ENCODE measurements at regions not wholly inside any gene's neighbourhood (a gene's known extent, or its start where the extent isn't known, plus 50 kb on each side); places are given as distances from the start of the nearest gene placed in this dataset.

DNA sequence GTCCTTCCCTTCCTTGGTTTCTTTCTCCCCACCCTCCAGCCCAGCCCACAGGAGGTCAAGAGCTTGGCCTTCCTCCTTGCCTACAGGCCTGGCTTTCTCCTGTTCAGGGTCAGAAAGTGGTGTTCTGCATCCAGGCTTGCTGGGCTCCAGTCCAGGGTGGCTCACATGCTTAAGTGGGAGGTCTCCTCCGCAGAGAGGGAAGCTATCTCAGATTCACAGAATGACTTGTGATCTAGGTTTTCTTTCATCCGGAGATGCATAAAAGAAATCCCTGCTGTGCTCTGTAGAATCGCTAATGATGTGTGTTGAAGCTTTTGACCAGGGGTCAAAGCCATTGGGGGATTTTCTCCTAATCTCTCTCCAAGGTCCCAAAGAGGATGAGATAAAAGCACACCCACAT lies 382.3 kb upstream of the EEF2KMT start:
- TF ChIP-seq POLR2A (IDR thresholded peaks at IDR 0.05), result no peak
- TF ChIP-seq, protein P1, sequence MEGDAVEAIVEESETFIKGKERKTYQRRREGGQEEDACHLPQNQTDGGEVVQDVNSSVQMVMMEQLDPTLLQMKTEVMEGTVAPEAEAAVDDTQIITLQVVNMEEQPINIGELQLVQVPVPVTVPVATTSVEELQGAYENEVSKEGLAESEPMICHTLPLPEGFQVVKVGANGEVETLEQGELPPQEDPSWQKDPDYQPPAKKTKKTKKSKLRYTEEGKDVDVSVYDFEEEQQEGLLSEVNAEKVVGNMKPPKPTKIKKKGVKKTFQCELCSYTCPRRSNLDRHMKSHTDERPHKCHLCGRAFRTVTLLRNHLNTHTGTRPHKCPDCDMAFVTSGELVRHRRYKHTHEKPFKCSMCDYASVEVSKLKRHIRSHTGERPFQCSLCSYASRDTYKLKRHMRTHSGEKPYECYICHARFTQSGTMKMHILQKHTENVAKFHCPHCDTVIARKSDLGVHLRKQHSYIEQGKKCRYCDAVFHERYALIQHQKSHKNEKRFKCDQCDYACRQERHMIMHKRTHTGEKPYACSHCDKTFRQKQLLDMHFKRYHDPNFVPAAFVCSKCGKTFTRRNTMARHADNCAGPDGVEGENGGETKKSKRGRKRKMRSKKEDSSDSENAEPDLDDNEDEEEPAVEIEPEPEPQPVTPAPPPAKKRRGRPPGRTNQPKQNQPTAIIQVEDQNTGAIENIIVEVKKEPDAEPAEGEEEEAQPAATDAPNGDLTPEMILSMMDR (IDR thresholded peaks at IDR 0.05), result no peak
- no peak overlapping the region for H3K27ac ChIP-seq
- no peak overlapping the region for H3K4me3 ChIP-seq
- no peaks in the 10 kb centered on the region for H3K9me3 ChIP-seq
- DNase-seq (no peak), ATAC-seq (no peak)
- WGBS, 2 donors, result 3 to 4% methylated on average over 2 to 3 of the region's 3 CpGs
- intact Hi-C loops (cut with DNase I), result no loop called here
- H3K36me3 ChIP-seq (replicated peaks in 1 of 2; ENCODE audit: insufficient read depth in 1 of 2, low read depth in 2 of 2), result no peaks in the 10 kb centered on the region
- no peaks in the 10 kb centered on the region for H3K27me3 ChIP-seq
- H3K4me1 ChIP-seq, result no peaks in the 10 kb centered on the region

DNA sequence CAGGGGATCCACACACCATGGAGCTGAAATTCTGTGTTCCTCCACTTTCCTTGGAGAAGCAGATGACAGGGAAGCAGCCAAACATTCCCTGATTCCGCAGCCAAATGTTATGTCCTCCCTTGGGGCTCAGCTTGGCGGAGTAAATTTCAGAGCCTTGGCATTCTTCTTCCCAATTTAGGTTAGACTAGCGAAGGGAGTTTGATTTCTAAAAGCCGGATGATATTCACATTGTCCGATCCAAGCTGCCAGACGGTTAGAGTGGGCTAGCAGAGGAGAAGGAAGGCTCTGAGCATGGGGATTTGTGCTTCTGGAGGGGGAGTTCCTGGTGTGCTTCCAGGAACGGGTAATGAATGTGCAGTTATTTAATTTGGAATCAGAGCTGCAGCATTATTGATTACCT lies 380.4 kb upstream of the EEF2KMT start:
- intact Hi-C loops (cut with DNase I), result no loop called here
- H3K4me3 ChIP-seq, result no peak overlapping the region
- no peaks in the 10 kb centered on the region for H3K27me3 ChIP-seq
- no peak overlapping the region for H3K27ac ChIP-seq
- H3K4me1 ChIP-seq, result no peaks in the 10 kb centered on the region
- no peaks in the 10 kb centered on the region for H3K9me3 ChIP-seq
- TF ChIP-seq, protein P1 (IDR thresholded peaks at IDR 0.05), result no peak
- no peak for TF ChIP-seq POLR2A (IDR thresholded peaks at IDR 0.05)
- no peak for ATAC-seq
- DNase-seq, result no peak
- H3K36me3 ChIP-seq (replicated peaks in 1 of 2; ENCODE audit: insufficient read depth in 1 of 2, low read depth in 2 of 2), result no peaks in the 10 kb centered on the region
- WGBS, 2 donors, result 40 to 51% methylated on average over 7 of the region's 7 CpGs

DNA sequence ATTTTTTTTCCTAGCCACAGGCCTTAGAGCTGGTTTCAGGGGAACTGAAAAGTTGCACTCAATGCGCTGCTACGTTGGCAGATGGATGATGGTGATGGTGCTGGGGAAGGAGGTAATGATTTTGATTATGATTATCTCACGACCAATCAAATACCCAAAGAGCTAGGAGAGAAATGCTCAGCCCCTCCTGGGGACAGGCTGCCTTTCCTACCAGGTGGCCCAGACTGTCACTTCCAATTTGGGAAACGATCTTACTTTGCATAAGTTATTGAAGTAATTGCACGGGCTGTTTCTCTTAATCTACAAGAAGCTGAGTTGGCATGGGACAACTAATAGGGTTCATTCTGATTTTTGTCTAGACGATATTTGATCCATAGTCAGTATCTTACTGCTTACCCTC lies 379.7 kb upstream of the EEF2KMT start:
- Histone ChIP-seq H3K9me3 (no peaks in the 10 kb centered on the region), H3K27ac (no peak overlapping the region), H3K4me3 (no peak overlapping the region), H3K36me3 (replicated peaks in 1 of 2; ENCODE audit: insufficient read depth in 1 of 2, low read depth in 2 of 2) (no peaks in the 10 kb centered on the region), H3K27me3 (no peaks in the 10 kb centered on the region), H3K4me1 (no peaks in the 10 kb centered on the region)
- intact Hi-C loops (cut with DNase I), result no loop called here
- TF ChIP-seq POLR2A (IDR thresholded peaks at IDR 0.05), result no peak
- TF ChIP-seq, protein P1 (IDR thresholded peaks at IDR 0.05), result no peak
- DNase-seq (no peak), ATAC-seq (no peak)
- WGBS, 2 donors, result 44 to 50% methylated on average over 6 of the region's 6 CpGs

DNA sequence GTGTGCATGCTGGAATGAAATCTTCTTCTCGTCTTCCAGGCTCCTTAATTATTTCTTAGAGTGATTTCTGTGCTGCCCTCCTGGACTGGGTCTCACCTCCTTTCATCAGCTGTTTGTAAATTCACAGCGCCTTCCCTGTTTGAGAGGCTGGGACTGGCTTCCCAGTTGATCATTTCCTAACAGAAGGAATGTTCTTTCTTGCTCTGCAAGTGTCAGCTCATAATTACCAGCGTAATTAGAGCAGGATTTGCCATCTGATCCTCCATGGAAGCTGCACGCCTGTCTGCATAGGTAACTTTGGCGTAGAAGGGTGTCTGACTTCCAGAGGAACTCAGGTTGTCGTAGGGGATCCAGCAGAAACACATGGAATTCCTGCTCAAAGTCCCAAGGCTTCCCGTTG lies 375.0 kb upstream of the EEF2KMT start:
- no peak for ATAC-seq
- no peak for TF ChIP-seq POLR2A (IDR thresholded peaks at IDR 0.05)
- 5 to 7% methylated on average over 7 of the region's 7 CpGs for WGBS, 2 donors
- Histone ChIP-seq H3K27ac (no peak overlapping the region), H3K27me3 (no peaks in the 10 kb centered on the region), H3K4me1 (no peaks in the 10 kb centered on the region), H3K4me3 (no peak overlapping the region), H3K9me3 (no peaks in the 10 kb centered on the region), H3K36me3 (replicated peaks in 1 of 2; ENCODE audit: insufficient read depth in 1 of 2, low read depth in 2 of 2) (no peaks in the 10 kb centered on the region)
- intact Hi-C loops (cut with DNase I), result no loop called here
- DNase-seq, result no peak

DNA sequence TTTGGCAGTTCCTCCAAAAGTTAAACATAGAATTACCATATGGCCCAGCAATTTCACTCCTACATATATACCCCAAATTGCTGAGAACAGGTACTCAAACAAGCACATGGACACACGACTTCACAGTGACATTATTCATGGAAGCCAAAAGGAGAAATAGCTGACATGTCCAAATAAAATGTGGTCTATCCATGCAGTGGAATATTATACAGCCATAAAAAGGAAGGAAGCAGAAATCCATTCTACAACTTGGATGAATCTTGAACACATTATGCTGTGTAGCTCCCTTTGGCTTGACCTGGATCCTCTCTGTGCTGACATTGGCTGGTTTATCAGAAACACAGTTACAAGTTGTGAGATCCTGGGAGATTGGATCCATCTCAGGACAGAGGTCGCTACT lies 370.9 kb upstream of the EEF2KMT start:
- H3K4me3 ChIP-seq, result no peak overlapping the region
- H3K4me1 ChIP-seq, result no peaks in the 10 kb centered on the region
- 47 to 65% methylated on average over 2 of the region's 2 CpGs for WGBS, 2 donors
- intact Hi-C loops (cut with DNase I), result no loop called here
- TF ChIP-seq, protein P1 (IDR thresholded peaks at IDR 0.05), result no peak
- TF ChIP-seq POLR2A (IDR thresholded peaks at IDR 0.05), result no peak
- H3K27me3 ChIP-seq, result no peaks in the 10 kb centered on the region
- no peak overlapping the region for H3K27ac ChIP-seq
- no peak for DNase-seq
- no peak for ATAC-seq
- H3K36me3 ChIP-seq (replicated peaks in 1 of 2; ENCODE audit: insufficient read depth in 1 of 2, low read depth in 2 of 2), result no peaks in the 10 kb centered on the region
- H3K9me3 ChIP-seq, result no peaks in the 10 kb centered on the region
